Astrocyte (in vitro differentiated cells and primary cell): ENCODE measurements at regions not wholly inside any gene's neighbourhood (a gene's known extent, or its start where the extent isn't known, plus 50 kb on each side); places are given as distances from the start of the nearest gene placed in this dataset.

Experiments
- DNase-seq: peaks from one replicate; pipeline ENCODE4 v3.0.0-alpha.2; 2010; ENCODE audit warnings: low read depth
- FAIRE-seq: peaks from 2 replicates; lab custom pipeline; 2011; peaks lifted over from hg19 to GRCh38; lab: Jason Lieb, UNC
- H2AFZ ChIP-seq: 2 replicates; pipeline ENCODE4 v1.6.0; 2012; ENCODE audit warnings: low read depth, low read length, inconsistent platforms
- H3K27ac ChIP-seq: 2 replicates; pipeline ENCODE4 v1.5.1; 2011; ENCODE audit warnings: low read depth, low read length, inconsistent platforms
- H3K27me3 ChIP-seq: 2 replicates; pipeline ENCODE4 v1.6.0; 2011; ENCODE audit warnings: low read length, inconsistent platforms; ENCODE audit not compliant: insufficient read depth
- H3K36me3 ChIP-seq: 2 replicates; pipeline ENCODE4 v1.5.1; 2011; ENCODE audit warnings: low read length, inconsistent platforms; ENCODE audit not compliant: insufficient read depth
- H3K4me1 ChIP-seq: 2 replicates; pipeline ENCODE4 v1.5.1; 2011; ENCODE audit warnings: low read length, inconsistent platforms; ENCODE audit not compliant: insufficient read depth
- H3K4me2 ChIP-seq: 2 replicates; pipeline ENCODE4 v1.6.0; 2012; ENCODE audit warnings: low read length, inconsistent platforms
- H3K4me3 ChIP-seq: 2 replicates; pipeline ENCODE4 v1.5.1; 2011; ENCODE audit warnings: low read depth, mild to moderate bottlenecking, low read length, inconsistent platforms; ENCODE audit not compliant: insufficient read depth
- H3K79me2 ChIP-seq: 2 replicates; pipeline ENCODE4 v1.6.0; 2012; ENCODE audit warnings: mild to moderate bottlenecking, low read length, inconsistent platforms; ENCODE audit not compliant: insufficient read depth
- H3K9ac ChIP-seq: 2 replicates; pipeline ENCODE4 v1.6.0; 2012; ENCODE audit warnings: mild to moderate bottlenecking, low read length, inconsistent platforms
- H3K9me3 ChIP-seq: 2 replicates; pipeline ENCODE4 v1.5.1; 2012; ENCODE audit warnings: low read depth, mild to moderate bottlenecking, low read length, inconsistent platforms; ENCODE audit not compliant: insufficient read depth
- H4K20me1 ChIP-seq: 2 replicates; pipeline ENCODE4 v1.6.0; 2012; ENCODE audit warnings: low read length, inconsistent platforms; ENCODE audit not compliant: insufficient read depth
- H3K27ac Mint-ChIP-seq: one replicate; pipeline ENCODE4 v1.8.0; 2021; ENCODE audit warnings: mild to moderate bottlenecking, mixed read lengths; ENCODE audit not compliant: unreplicated experiment
- H3K27me3 Mint-ChIP-seq: one replicate; pipeline ENCODE4 v1.8.0; 2021; ENCODE audit warnings: low read depth, mixed read lengths; ENCODE audit not compliant: unreplicated experiment
- H3K36me3 Mint-ChIP-seq: one replicate; pipeline ENCODE4 v1.8.0; 2021; ENCODE audit warnings: low read depth, mixed read lengths; ENCODE audit not compliant: unreplicated experiment
- H3K4me1 Mint-ChIP-seq: one replicate; pipeline ENCODE4 v1.8.0; 2021; ENCODE audit warnings: low read depth, mixed read lengths; ENCODE audit not compliant: unreplicated experiment
- H3K4me3 Mint-ChIP-seq: one replicate; pipeline ENCODE4 v1.8.0; 2021; ENCODE audit warnings: mild to moderate bottlenecking, moderate library complexity, mixed read lengths; ENCODE audit not compliant: unreplicated experiment
- H3K9me3 Mint-ChIP-seq: one replicate; pipeline ENCODE4 v1.8.0; 2021; ENCODE audit warnings: mild to moderate bottlenecking, mixed read lengths; ENCODE audit not compliant: unreplicated experiment
- EZH2 ChIP-seq: IDR thresholded peaks from 2 replicates; pipeline ENCODE4 v1.6.1; 2012; ENCODE audit warnings: mild to moderate bottlenecking, low read length, inconsistent platforms; ENCODE audit not compliant: insufficient read depth
- TF ChIP-seq, protein P1 (sequence below): IDR thresholded peaks from 2 replicates; pipeline ENCODE4 v1.5.1; 2011; ENCODE audit warnings: low read depth, mild to moderate bottlenecking, inconsistent platforms, low read length, moderate library complexity; ENCODE audit not compliant: insufficient read depth

DNA sequence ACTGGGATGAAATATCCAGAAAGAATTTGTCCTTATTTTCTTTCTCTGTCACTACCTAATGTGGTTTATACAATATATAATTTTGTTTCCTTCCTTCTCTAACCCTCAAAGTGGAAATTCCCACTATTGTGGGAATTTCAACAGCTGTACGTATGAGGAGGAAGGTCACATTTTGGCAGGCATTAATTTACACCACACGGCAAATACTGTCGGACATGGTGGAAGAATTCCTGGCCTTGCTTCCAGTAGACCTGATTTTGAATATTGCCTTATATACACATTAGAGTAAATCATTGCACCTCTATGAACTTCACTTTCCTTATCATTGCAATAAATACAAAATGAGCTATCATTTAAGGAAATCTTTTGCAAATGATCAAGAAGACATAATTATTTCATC is 358.1 kb upstream of the ETAA1 start:
- H3K9me3 ChIP-seq, result no peaks in the 10 kb centered on the region
- H3K79me2 ChIP-seq, result no peaks in the 10 kb centered on the region
- H3K27ac ChIP-seq, result no peak overlapping the region
- Mint-ChIP-seq H3K27ac (no peak overlapping the region), H3K36me3 (no peaks in the 10 kb centered on the region), H3K4me1 (no peaks in the 10 kb centered on the region), H3K27me3 (no peaks in the 10 kb centered on the region), H3K4me3 (no peak overlapping the region), H3K9me3 (no peaks in the 10 kb centered on the region)
- no peaks in the 10 kb centered on the region for H4K20me1 ChIP-seq
- no peak overlapping the region for H2AFZ ChIP-seq
- H3K9ac ChIP-seq, result no peak overlapping the region
- H3K4me1 ChIP-seq, result no peaks in the 10 kb centered on the region
- FAIRE-seq, result no peak
- no peak for DNase-seq
- no peaks in the 10 kb centered on the region for H3K36me3 ChIP-seq
- no peak overlapping the region for H3K4me2 ChIP-seq
- TF ChIP-seq EZH2, result no peak
- TF ChIP-seq, protein P1, sequence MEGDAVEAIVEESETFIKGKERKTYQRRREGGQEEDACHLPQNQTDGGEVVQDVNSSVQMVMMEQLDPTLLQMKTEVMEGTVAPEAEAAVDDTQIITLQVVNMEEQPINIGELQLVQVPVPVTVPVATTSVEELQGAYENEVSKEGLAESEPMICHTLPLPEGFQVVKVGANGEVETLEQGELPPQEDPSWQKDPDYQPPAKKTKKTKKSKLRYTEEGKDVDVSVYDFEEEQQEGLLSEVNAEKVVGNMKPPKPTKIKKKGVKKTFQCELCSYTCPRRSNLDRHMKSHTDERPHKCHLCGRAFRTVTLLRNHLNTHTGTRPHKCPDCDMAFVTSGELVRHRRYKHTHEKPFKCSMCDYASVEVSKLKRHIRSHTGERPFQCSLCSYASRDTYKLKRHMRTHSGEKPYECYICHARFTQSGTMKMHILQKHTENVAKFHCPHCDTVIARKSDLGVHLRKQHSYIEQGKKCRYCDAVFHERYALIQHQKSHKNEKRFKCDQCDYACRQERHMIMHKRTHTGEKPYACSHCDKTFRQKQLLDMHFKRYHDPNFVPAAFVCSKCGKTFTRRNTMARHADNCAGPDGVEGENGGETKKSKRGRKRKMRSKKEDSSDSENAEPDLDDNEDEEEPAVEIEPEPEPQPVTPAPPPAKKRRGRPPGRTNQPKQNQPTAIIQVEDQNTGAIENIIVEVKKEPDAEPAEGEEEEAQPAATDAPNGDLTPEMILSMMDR, result no peak
- H3K4me3 ChIP-seq, result no peak overlapping the region
- no peaks in the 10 kb centered on the region for H3K27me3 ChIP-seq

DNA sequence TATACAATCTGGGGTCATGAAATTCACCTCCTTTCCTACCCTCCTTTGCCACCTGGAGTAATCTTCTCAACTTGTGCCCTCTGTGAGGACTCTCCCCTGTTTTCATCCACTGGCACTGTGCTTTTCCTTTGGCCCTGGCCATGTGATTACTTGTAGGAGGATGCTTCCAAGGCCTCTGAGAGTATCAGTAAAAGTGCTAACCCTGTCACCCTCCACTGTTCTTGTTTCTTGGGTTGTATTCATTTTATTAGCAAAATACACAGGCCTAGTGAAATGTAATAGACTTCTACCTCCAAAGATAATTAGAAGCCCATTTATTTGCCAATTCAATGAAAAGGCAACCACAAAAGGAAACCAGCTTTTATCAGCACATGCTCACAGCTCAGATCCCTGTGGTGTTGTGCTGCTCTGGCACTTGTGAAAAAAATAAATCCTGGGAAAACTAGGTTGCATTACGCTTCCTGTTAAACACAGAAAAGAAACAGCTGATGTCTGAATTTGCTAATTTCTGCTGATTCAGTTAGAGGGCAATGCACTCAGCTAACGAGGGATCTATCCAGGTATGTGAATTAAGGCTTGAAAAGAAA is 357.5 kb upstream of the ETAA1 start:
- H3K27me3 ChIP-seq, result no peaks in the 10 kb centered on the region
- H3K27ac ChIP-seq, result no peak overlapping the region
- no peak for FAIRE-seq
- H3K4me1 Mint-ChIP-seq, result no peaks in the 10 kb centered on the region
- no peaks in the 10 kb centered on the region for H3K36me3 ChIP-seq
- H3K9me3 Mint-ChIP-seq, result no peaks in the 10 kb centered on the region
- H3K9ac ChIP-seq, result no peak overlapping the region
- H3K4me2 ChIP-seq, result no peak overlapping the region
- H3K4me3 ChIP-seq, result no peak overlapping the region
- no peak for DNase-seq
- no peaks in the 10 kb centered on the region for H4K20me1 ChIP-seq
- no peak overlapping the region for H3K27ac Mint-ChIP-seq
- H3K9me3 ChIP-seq, result no peaks in the 10 kb centered on the region
- no peak overlapping the region for H2AFZ ChIP-seq
- no peak overlapping the region for H3K4me3 Mint-ChIP-seq
- TF ChIP-seq, protein P1, result no peak
- no peak for TF ChIP-seq EZH2
- no peaks in the 10 kb centered on the region for H3K79me2 ChIP-seq
- no peaks in the 10 kb centered on the region for H3K36me3 Mint-ChIP-seq
- no peaks in the 10 kb centered on the region for H3K4me1 ChIP-seq
- peaks cover 5% of the 10 kb centered on the region for H3K27me3 Mint-ChIP-seq

DNA sequence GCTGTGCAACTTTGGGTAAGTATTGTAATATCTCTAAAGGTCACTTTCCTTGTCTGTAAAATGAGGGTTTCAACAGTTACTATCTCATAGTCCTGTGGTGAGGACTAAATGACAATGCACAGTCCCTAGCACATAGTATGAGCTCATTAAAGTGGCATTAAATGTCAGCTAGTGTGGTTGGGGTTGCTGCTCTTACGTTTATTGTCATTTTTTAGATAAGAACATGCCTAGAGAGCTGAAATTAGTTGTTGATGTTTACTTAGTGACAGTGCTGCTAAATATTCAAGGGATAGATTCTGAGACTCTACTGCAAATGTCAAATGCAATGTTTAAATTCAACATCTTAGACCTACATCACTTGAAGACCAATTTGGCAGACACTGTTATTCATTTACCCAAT is 356.1 kb upstream of the ETAA1 start:
- no peaks in the 10 kb centered on the region for H3K36me3 Mint-ChIP-seq
- Histone ChIP-seq H4K20me1 (no peaks in the 10 kb centered on the region), H3K27me3 (no peaks in the 10 kb centered on the region), H3K9ac (no peak overlapping the region), H3K36me3 (no peaks in the 10 kb centered on the region), H3K79me2 (no peaks in the 10 kb centered on the region), H3K4me2 (no peak overlapping the region), H3K27ac (no peak overlapping the region), H3K4me1 (no peaks in the 10 kb centered on the region), H3K9me3 (no peaks in the 10 kb centered on the region), H2AFZ (no peak overlapping the region), H3K4me3 (no peak overlapping the region)
- no peak for TF ChIP-seq EZH2
- TF ChIP-seq, protein P1, result no peak
- no peaks in the 10 kb centered on the region for H3K9me3 Mint-ChIP-seq
- no peak overlapping the region for H3K27ac Mint-ChIP-seq
- FAIRE-seq, result no peak
- no peaks in the 10 kb centered on the region for H3K4me1 Mint-ChIP-seq
- H3K27me3 Mint-ChIP-seq, result peaks cover 6% of the 10 kb centered on the region
- no peak overlapping the region for H3K4me3 Mint-ChIP-seq
- no peak for DNase-seq
